Colonic mucosa (tissue), 4 donors: ENCODE measurements at regions not wholly inside any gene's neighbourhood (a gene's known extent, or its start where the extent isn't known, plus 50 kb on each side); places are given as distances from the start of the nearest gene placed in this dataset.

Experiments
- DNase-seq: peaks from one replicate; pipeline ENCODE4 v3.0.0-alpha.2; 2020
- H3K27ac ChIP-seq: fragments of 200-600 bp; one replicate; pipeline ENCODE4 v1.8.0; 2021
- H3K27me3 ChIP-seq: fragments of 200-600 bp; one replicate; pipeline ENCODE4 v1.8.0; 2021
- H3K36me3 ChIP-seq: fragments of 200-600 bp; one replicate; pipeline ENCODE4 v1.8.0; 2021
- H3K4me1 ChIP-seq: fragments of 200-600 bp; one replicate; pipeline ENCODE4 v1.8.0; 2021; ENCODE audit warnings: mild to moderate bottlenecking
- H3K4me3 ChIP-seq: fragments of 200-600 bp; one replicate; pipeline ENCODE4 v1.8.0; 2021
- H3K9ac ChIP-seq, 2 donors: one replicate each; pipeline ENCODE4 v1.7.0; 2013; ENCODE audit warnings: control low read depth in 2 of 2, low read depth in 2 of 2, low read length in 2 of 2
- H3K9me3 ChIP-seq: fragments of 200-600 bp; one replicate; pipeline ENCODE4 v1.8.0; 2021
- intact Hi-C: fragments of 100-400 bp; cut with DNase I; formaldehyde crosslinking; loops from one replicate; pipeline ENCODE4 v1.14.1; 2022
- TF ChIP-seq, protein P1 (sequence below): fragments of 200-600 bp; IDR thresholded peaks from one replicate; pipeline ENCODE4 v1.8.0; 2022; ENCODE audit warnings: antibody characterized with exemption, mild to moderate bottlenecking
- donor health status: healthy.
- donor health status: DM: no; HTN: no; CAD: no.
- donor health status: DM: no; HTN: no; CAD: no.

GRCh38 chr4:123343400-123344041 lies 53.1 kb upstream of the SPRY1 start:
- Histone ChIP-seq H3K9ac (no peak overlapping the region), H3K4me1 (no peaks in the 10 kb centered on the region), H3K36me3 (no peaks in the 10 kb centered on the region), H3K27me3 (no peaks in the 10 kb centered on the region), H3K9me3 (no peaks in the 10 kb centered on the region), H3K27ac (no peak overlapping the region), H3K4me3 (no peak overlapping the region)
- DNase-seq = no peak
- TF ChIP-seq, protein P1, sequence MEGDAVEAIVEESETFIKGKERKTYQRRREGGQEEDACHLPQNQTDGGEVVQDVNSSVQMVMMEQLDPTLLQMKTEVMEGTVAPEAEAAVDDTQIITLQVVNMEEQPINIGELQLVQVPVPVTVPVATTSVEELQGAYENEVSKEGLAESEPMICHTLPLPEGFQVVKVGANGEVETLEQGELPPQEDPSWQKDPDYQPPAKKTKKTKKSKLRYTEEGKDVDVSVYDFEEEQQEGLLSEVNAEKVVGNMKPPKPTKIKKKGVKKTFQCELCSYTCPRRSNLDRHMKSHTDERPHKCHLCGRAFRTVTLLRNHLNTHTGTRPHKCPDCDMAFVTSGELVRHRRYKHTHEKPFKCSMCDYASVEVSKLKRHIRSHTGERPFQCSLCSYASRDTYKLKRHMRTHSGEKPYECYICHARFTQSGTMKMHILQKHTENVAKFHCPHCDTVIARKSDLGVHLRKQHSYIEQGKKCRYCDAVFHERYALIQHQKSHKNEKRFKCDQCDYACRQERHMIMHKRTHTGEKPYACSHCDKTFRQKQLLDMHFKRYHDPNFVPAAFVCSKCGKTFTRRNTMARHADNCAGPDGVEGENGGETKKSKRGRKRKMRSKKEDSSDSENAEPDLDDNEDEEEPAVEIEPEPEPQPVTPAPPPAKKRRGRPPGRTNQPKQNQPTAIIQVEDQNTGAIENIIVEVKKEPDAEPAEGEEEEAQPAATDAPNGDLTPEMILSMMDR = no peak
- intact Hi-C loops = no loop called here

DNA sequence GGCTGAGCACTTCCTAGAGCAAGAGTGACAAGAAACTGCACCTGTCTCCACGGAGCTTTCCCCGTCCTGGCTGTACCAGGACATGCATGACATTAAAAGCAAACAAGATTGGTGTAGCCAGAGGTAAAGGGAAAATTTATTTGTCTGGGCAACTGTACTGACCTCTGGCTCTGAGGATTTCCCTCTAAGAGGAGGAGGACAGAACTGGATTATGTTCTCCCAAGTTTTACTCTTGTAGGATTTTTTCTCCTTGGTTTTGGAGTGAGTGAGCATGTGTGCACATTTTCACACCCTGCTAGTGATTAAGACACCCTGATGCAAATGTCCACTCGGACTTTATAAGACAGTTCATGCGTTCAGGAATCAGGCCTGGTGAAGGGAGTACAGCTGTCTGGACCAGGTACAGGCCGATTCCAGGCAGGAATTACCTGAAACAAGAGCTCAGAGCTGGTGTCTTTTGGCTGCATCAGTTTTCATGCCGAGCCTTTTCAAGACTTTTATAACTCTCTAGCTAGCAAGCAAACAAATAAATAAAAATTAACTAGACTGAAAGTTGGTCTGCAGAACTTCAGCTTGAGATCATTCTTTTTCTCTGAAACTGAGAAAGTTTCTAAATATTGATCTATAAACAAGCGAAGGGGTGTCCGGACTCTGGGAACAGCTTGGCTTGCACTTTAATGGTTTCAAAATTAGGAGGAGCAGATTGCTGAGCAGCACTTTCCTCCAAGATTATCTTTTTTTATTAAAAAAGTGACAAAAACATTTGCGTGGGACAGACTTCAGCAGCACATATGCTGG lies 51.3 kb upstream of the SPRY1 start:
- DNase-seq = no peak
- Histone ChIP-seq H3K9ac (no peak overlapping the region), H3K9me3 (no peaks in the 10 kb centered on the region), H3K4me1 (no peaks in the 10 kb centered on the region), H3K27me3 (no peaks in the 10 kb centered on the region), H3K27ac (no peak overlapping the region), H3K4me3 (no peak overlapping the region), H3K36me3 (no peaks in the 10 kb centered on the region)
- TF ChIP-seq, protein P1 = no peak
- intact Hi-C loops = no loop called here

DNA sequence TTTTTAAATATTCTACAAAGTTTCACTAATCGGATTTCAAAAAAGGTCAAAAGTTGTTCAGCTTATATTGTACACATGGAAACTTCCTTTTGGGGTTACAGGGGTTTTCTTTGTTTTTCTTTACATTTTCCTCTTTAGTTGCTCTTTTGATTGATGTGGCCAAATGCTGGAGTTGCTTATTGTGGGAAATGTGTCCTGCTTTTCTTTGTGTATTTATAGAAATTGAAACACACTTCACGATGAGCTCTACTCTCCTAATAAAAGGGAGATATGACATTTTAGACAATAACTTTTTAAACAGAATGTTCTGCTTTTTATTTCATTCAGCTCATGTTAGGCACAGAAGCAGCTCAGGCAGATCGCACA lies 50.7 kb upstream of the SPRY1 start:
- Histone ChIP-seq H3K27ac (no peak overlapping the region), H3K9ac (no peak overlapping the region), H3K4me3 (no peak overlapping the region), H3K4me1 (no peaks in the 10 kb centered on the region), H3K36me3 (no peaks in the 10 kb centered on the region), H3K27me3 (no peaks in the 10 kb centered on the region), H3K9me3 (no peaks in the 10 kb centered on the region)
- no peak for DNase-seq
- TF ChIP-seq, protein P1 = no peak
- intact Hi-C loops = no loop called here

GRCh38 chr4:123346330-123346940 lies 50.2 kb upstream of the SPRY1 start:
- TF ChIP-seq, protein P1 = no peak
- Histone ChIP-seq H3K4me1 (no peaks in the 10 kb centered on the region), H3K4me3 (no peak overlapping the region), H3K27ac (no peak overlapping the region), H3K9me3 (no peaks in the 10 kb centered on the region), H3K36me3 (no peaks in the 10 kb centered on the region), H3K27me3 (no peaks in the 10 kb centered on the region), H3K9ac (no peak overlapping the region)
- no peak for DNase-seq
- intact Hi-C loops = no loop called here
